Kidney (tissue), 13 donors: ENCODE measurements at regions not wholly inside any gene's neighbourhood (a gene's known extent, or its start where the extent isn't known, plus 50 kb on each side); places are given as distances from the start of the nearest gene placed in this dataset.

Experiments
- DNase-seq, 5 donors: peaks; one replicate each; pipeline ENCODE4 v3.0.0-alpha.2; 2013 to 2020
- FAIRE-seq: peaks from 2 replicates; lab custom pipeline; 2012; peaks lifted over from hg19 to GRCh38; lab: Jason Lieb, UNC
- H3K27ac ChIP-seq, 2 donors: one replicate each; pipeline ENCODE4 v1.7.0; 2013; ENCODE audit warnings: low read depth in 2 of 2, low read length in 2 of 2, inconsistent platforms in 1 of 2
- H3K27me3 ChIP-seq: one replicate; pipeline ENCODE4 v1.7.1; 2013; ENCODE audit warnings: low read length, inconsistent platforms; ENCODE audit not compliant: control insufficient read depth, insufficient read depth
- H3K36me3 ChIP-seq, 3 donors: one replicate each; pipeline versions ENCODE4 v1.7.0 to v1.7.1; 2013; ENCODE audit warnings: low read length in 3 of 3, control low read depth in 1 of 3, inconsistent platforms in 1 of 3; ENCODE audit not compliant: insufficient read depth in 3 of 3, control insufficient read depth in 2 of 3
- H3K4me1 ChIP-seq, 3 donors: one replicate each; pipeline versions ENCODE4 v1.7.0 to v1.7.1; 2013; ENCODE audit warnings: low read length in 3 of 3, inconsistent platforms in 1 of 3, low read depth in 1 of 3; ENCODE audit not compliant: control insufficient read depth in 2 of 3, insufficient read depth in 2 of 3
- H3K4me3 ChIP-seq, 3 donors: one replicate each; pipeline versions ENCODE4 v1.7.0 to v1.8.1; 2013; ENCODE audit warnings: low read length in 3 of 3, control low read depth in 1 of 3, inconsistent platforms in 1 of 3
- H3K9ac ChIP-seq, 3 donors: one replicate each; pipeline versions ENCODE4 v1.7.0 to v1.7.1; 2013; ENCODE audit warnings: low read length in 3 of 3, control low read depth in 1 of 3, inconsistent platforms in 1 of 3
- H3K9me3 ChIP-seq, 3 donors: one replicate each; pipeline versions ENCODE4 v1.7.0 to v1.7.1; 2013; ENCODE audit warnings: low read length in 3 of 3, control low read depth in 1 of 3, inconsistent platforms in 1 of 3; ENCODE audit not compliant: control insufficient read depth in 2 of 3, insufficient read depth in 1 of 3
- intact Hi-C: fragments of 100-400 bp; cut with DNase I; formaldehyde crosslinking; loops from one replicate; pipeline ENCODE4 v1.11.1; 2022
- TF ChIP-seq, protein P1 (sequence below): IDR thresholded peaks from 3 replicates; pipeline ENCODE4 v1.5.1; 2012; ENCODE audit warnings: mild to moderate bottlenecking, moderate library complexity, borderline replicate concordance; ENCODE audit not compliant: insufficient read depth; ENCODE audit errors: extremely low read depth
- donor health status: control.
- donor health status: control.
- donor health status: control.
- donor health status: control.
- donor health status: control.
- donor health status: DM: yes; HTN: yes; CAD: no.
- donor health status: Normal renal cell carcinoma (clear cell type).

- peaks cover 0 to 9% (median 0%) of the 10 kb centered on the region in 3 donors for H3K4me1 ChIP-seq
Observed at GRCh38 chrX:65601126-65601525, 66.3 kb upstream of the MSN start.

GRCh38 chrX:65600106-65600505 lies 65.5 kb upstream of the LAS1L start:
- Histone ChIP-seq H3K4me3 (no peak overlapping the region), H3K9me3 (no peaks in the 10 kb centered on the region), H3K9ac (no peak overlapping the region), H3K4me1 (peaks cover 0 to 9% (median 0%) of the 10 kb centered on the region in 3 donors), H3K27ac (peak overlapping the region in 1 of 2 donors; percentile 94), H3K27me3 (no peaks in the 10 kb centered on the region), H3K36me3 (no peaks in the 10 kb centered on the region)
- DNase-seq (no peak), FAIRE-seq (no peak)
- intact Hi-C loops, result no loop called here
- TF ChIP-seq, protein P1, sequence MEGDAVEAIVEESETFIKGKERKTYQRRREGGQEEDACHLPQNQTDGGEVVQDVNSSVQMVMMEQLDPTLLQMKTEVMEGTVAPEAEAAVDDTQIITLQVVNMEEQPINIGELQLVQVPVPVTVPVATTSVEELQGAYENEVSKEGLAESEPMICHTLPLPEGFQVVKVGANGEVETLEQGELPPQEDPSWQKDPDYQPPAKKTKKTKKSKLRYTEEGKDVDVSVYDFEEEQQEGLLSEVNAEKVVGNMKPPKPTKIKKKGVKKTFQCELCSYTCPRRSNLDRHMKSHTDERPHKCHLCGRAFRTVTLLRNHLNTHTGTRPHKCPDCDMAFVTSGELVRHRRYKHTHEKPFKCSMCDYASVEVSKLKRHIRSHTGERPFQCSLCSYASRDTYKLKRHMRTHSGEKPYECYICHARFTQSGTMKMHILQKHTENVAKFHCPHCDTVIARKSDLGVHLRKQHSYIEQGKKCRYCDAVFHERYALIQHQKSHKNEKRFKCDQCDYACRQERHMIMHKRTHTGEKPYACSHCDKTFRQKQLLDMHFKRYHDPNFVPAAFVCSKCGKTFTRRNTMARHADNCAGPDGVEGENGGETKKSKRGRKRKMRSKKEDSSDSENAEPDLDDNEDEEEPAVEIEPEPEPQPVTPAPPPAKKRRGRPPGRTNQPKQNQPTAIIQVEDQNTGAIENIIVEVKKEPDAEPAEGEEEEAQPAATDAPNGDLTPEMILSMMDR, result no peak

More at GRCh38 chrX:65601126-65601525, 66.3 kb upstream of the MSN start:
- Histone ChIP-seq H3K4me3 (no peak overlapping the region), H3K27ac (peak overlapping the region; percentile 53 to 94), H3K27me3 (no peaks in the 10 kb centered on the region), H3K36me3 (no peaks in the 10 kb centered on the region), H3K9ac (peak overlapping the region in 1 of 3 donors; percentile 55), H3K9me3 (no peaks in the 10 kb centered on the region)
- TF ChIP-seq, protein P1, result no peak
- intact Hi-C loops, result no loop called here
- DNase-seq (no peak), FAIRE-seq (no peak)

DNA sequence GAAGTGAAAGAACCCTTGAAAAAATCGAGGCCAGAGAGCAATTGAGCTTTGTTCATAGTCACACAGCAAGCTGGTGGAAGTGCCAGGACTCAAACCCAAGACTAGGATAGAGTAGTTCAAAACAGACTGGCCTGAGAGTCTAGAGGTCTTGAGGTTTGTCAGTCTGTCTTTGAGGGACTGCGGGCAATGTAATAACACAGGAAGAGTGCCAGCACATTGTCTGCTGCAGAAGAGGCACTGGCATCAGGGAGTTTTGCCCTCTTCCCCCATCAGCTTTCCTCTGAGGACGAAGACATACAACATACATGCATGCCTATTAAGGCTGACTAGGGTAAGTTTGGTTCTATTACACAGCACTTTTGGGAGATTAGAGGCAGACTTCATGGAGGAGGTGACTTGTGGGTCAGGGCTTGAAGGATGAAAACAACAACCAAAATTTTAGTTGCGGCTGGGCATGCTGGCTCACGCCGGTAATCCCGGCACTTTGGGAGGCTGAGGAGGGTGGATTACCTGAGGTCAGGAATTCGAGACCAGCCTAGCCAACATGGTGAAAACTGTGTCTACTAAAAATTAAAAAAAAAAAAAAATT lies 64.1 kb upstream of the LAS1L start:
- H3K4me1 ChIP-seq, result peaks cover 0 to 9% (median 0%) of the 10 kb centered on the region in 3 donors
- TF ChIP-seq, protein P1, result no peak
- H3K36me3 ChIP-seq, result no peaks in the 10 kb centered on the region
- H3K27me3 ChIP-seq, result no peaks in the 10 kb centered on the region
- no peak overlapping the region for H3K27ac ChIP-seq
- DNase-seq (no peak), FAIRE-seq (no peak)
- no peak overlapping the region for H3K9ac ChIP-seq
- no peak overlapping the region for H3K4me3 ChIP-seq
- intact Hi-C loops, result loop anchor here (10.0 kb wide), 1 partner anchor 116 kb away; no protein-coding TSS in a partner anchor
- no peaks in the 10 kb centered on the region for H3K9me3 ChIP-seq
